ENCODE measurements at regions not wholly inside any gene's neighbourhood (a gene's known extent, or its start where the extent isn't known, plus 50 kb on each side); places are given as distances from the start of the nearest gene placed in this dataset.

DNA sequence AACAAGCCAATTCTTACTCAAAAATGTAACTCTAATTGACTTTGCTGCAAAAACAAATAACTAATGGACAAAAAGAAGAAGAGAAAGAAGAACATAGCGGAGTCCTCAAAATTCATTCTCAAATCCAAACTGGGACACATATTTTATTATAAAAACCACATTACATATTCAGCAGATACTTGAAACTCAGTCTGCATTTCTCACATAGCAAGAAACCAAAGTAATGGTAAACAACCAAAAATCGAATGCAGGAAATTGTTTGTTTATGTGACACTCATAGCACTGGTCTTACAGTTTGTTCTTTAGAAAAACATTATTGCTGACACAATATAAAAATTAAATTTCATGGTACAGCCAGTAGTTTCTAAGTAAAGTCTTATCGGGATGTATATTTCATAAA lies 789.8 kb downstream of the SLITRK6 start:
- TF ChIP-seq, protein P1, sequence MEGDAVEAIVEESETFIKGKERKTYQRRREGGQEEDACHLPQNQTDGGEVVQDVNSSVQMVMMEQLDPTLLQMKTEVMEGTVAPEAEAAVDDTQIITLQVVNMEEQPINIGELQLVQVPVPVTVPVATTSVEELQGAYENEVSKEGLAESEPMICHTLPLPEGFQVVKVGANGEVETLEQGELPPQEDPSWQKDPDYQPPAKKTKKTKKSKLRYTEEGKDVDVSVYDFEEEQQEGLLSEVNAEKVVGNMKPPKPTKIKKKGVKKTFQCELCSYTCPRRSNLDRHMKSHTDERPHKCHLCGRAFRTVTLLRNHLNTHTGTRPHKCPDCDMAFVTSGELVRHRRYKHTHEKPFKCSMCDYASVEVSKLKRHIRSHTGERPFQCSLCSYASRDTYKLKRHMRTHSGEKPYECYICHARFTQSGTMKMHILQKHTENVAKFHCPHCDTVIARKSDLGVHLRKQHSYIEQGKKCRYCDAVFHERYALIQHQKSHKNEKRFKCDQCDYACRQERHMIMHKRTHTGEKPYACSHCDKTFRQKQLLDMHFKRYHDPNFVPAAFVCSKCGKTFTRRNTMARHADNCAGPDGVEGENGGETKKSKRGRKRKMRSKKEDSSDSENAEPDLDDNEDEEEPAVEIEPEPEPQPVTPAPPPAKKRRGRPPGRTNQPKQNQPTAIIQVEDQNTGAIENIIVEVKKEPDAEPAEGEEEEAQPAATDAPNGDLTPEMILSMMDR (IDR thresholded peaks at IDR 0.05 in 8 of 11, conservative IDR thresholded peaks at IDR 0.05 in 3 of 11) = no peak
- no peak for TF ChIP-seq POLR2AphosphoS5 (IDR thresholded peaks at IDR 0.05)
- TF ChIP-seq POLR2A (IDR thresholded peaks at IDR 0.05) = no peak
